HG03460 (cell line): ENCODE measurements at regions not wholly inside any gene's neighbourhood (a gene's known extent, or its start where the extent isn't known, plus 50 kb on each side); places are given as distances from the start of the nearest gene placed in this dataset.
"Not testable (repeated sequence)": the region's sequence is repeated elsewhere in the genome, so short reads cannot be mapped to it uniquely, and the experiment has no call there.

Experiments used
- ATAC-seq: cut with Tn5 transposase; IDR thresholded peaks from one replicate; pipeline ENCODE4 v1.9.1; 2021; ENCODE audit not compliant: unreplicated experiment

DNA sequence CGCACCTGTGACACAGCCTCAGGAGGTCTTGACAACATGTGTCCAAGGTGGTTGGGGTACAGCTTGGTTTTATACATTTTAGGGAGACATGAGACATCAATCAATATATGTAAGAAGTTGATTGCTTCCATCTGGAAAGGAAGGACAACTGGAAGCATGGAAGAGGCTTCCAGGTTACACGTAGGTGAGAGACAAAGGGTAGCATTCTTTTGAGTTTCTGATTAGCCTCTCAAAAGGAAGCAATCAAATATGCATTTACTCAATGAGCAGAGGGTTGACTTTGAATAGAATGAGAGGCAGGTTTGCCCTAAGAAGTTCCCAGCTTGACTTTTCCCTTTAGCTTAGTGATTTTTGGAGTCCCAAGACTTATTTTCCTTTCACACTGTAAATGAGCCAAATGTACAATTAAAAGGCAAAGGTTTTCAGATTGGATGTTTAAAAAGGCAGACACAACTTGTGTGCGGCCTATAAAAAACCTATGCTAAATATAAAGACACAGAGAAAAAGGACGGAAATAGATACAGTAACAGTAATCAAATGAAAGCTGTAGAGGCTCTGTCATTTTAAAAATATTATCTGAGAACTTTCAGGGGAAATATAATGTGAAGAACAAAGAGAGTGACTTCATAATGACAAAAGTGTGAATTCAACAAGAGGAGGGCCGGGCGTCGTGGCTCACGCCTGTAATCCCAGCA lies 65.7 kb upstream of the LANCL2 start:
- no peak for ATAC-seq

GRCh38 chr7:55303220-55303619 lies 61.9 kb upstream of the LANCL2 start:
- no peak for ATAC-seq

DNA sequence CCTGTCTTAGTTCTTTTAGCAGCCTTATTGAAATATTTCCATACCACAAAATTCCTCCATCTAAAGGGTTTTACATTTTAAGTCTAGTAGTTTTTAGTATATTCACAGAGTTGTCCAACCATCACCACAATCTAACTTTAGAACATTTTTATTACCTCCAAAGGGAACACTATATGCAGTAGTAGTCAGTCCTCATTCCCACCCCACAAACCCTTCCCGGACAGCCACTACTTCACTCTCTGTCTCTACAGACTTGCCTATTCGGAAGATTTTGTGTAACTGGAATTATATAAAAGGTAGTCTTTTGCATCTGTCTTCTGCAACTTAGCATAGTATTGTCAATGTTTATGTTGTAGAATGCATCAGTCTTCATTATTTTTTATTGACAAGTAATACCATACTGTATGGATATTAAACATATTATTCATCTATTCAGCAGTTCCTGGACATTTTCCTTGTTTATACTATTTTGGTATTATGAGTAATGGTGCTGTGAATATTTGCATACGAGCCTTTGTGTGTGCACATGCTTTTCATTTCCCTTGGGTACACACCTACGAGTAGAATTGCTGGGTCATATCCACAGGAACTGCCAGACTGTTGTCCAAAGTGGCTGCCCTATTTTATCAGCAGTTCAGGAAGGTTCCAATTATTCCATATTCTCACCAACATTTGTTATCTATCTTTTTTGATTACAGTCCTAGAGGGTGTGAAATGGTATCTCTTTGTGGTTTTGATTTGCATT lies 60.9 kb upstream of the LANCL2 start:
- ATAC-seq, result no peak

- ATAC-seq, result no peak
Observed at GRCh38 chr7:55305135-55305534, 60.0 kb upstream of the LANCL2 start.

DNA sequence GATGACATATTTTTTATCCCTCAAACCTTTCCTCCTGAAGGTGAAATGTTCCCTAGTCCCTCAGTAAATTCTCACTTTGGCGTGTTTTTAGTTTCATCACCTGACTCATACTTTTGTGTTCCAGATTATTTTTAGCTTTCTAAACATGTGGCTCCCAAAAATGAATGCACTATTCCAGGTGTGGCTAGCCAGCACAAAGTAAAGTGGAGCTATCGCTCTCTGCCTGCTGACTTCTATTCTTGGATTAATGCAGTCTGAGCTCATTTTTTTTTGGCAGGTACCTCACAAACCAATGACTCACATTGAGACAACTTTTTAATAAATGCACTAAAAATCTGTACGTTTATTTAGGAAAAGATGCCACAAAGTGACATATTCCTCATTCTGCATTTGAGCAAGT lies 58.8 kb upstream of the LANCL2 start:
- no peak for ATAC-seq

DNA sequence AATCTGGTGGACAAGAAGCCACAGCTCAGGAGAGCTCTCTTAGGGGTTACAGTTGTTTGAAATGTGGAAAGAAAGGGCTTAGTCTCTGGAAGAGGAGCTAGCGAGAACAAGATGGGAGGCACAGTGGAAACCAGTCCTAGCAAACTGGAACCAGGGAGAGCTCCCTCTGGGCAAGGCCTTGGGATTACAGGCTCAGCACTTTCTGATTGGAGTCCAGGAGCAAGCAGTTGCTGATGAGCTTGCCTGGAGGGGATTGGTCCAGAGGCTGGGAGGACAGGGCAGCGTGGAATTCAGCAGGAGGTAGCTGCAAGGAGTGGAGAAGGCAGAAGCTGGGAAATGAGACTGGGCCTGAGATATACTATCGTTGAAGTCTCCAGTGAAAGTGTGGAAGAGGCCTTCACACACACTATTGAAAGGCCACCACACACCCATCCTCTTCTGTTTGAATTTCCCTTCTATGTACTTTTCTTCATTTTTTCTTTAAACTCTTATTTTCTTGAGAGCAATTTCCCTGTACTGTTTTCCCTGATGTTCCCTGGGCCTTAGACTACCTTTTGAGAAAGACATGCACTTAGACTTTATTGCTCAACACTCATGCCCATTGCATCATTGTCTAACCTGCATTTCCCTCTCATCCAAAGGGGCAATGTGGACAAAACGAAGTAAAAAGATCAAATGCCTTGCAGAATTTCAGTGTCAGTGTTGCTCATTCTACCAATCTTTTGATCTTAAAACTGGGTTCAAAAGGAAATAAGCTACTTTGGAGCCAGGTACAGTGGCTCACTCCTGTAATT lies 57.8 kb upstream of the LANCL2 start:
- ATAC-seq, result no peak

GRCh38 chr7:55308186-55308929 lies 56.8 kb upstream of the LANCL2 start:
- peak; percentile 6 for ATAC-seq

DNA sequence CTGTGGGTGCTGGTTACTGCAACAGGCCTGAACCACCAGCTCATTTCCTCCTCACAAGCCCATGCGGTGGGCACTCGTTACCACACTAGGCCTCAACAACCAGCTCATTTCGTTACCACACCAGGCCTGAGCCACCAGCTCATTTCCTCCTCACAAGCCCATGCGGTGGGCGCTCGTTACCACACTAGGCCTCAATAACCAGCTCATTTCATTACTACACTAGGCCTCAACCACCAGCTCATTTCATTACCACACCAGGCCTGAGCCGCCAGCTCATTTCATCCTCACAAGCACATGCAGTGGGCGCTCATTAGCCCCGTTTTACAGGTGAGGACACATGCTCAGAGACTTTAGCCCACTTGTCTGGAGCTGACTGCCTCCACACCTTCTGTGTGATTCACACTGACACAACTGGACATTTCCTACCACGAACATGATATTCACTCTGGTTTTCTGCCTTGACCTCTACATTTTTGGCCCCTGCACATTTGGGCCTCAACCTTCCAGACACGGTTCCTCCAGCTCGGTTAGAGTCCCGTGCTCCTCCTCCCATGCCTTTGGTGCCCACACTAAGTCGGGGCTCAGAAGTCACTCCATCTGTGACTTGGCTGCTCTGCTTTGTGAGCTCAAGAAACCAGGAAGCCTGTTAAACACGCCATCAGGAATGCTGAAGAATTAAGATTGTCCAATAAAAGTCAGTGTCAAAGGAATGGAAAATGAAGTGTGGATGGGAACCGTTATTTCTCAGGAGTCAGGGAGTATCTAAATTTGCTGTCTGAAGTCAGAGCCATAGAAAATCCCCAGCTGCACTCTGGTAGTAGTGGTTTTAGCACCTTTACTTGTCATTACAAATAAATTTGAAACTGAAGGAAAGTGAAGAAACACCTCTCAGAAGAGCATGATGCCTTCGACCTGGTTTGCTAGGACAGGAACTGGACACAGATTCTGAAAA lies 55.8 kb upstream of the LANCL2 start:
- peak; percentile 88 for ATAC-seq

DNA sequence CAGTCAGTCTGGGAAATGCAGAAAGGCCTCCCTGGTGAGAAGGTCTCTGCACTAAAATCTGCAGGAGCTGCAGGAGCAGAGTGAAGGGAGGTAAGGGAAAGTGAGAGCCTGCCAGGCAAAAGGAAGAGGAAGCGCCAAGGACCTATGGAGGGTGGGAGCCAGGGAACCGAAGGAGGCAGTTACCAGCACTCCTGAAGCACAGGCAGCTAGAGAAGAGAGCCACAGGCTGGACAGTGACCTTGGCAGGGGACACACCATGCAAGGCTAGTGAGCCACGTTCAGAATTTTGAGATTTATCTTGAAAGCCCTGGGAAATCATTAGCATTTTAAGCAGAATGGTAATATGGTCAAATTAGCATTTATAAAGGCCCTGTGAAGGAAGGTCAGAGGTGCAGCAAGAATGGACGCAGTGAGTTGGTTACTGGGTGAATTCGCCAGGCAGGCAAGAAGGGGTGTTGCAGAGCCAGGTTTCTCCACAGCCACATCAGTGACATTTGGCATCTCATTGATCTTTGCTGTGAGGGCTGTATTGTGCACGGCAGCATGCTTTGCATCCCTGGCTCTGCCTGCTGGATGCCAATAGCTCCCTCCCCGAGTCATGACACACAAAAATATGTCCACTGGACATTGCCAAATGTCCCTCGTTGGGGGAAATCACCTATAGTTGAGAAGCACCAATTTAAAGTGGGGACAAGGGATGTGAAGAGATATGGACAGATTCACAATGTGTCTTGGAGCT lies 54.7 kb upstream of the LANCL2 start:
- ATAC-seq, result no peak

DNA sequence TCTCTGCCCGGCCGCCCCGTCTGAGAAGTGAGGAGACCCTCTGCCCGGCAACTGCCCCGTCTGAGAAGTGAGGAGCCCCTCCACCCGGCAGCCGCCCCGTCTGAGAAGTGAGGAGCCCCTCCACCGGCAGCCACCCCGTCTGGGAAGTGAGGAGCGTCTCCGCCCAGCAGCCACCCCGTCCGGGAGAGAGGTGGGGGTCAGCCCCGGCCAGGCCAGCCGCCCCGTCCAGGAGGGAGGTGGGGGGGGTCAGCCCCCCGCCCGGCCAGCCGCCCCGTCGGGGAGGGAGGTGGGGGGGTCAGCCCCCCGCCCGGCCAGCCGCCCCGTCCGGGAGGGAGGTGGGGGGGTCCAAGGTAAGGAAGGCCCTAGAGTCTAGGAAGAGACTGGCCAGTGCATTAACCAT lies 53.2 kb upstream of the LANCL2 start:
- ATAC-seq, result not testable (repeated sequence)

DNA sequence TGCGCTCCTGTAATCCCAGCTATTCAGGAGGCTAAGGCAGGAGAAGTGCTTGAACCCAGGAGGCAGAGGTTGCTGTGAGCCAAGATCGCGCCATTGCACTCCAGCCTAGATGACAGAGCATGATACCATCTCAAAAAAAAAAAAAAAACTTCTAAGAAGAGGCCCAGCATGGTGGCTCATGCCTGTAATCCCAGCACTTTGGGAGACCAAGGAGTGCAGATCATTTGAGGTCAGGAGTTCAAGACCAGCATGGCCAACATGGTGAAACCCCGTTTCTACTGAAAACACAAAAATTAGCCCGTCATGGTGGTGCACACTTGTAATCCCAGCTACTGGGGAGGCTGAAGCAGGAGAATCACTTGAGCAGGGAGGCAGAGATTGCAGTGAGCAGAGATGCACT lies 51.5 kb upstream of the LANCL2 start:
- not testable (repeated sequence) for ATAC-seq

DNA sequence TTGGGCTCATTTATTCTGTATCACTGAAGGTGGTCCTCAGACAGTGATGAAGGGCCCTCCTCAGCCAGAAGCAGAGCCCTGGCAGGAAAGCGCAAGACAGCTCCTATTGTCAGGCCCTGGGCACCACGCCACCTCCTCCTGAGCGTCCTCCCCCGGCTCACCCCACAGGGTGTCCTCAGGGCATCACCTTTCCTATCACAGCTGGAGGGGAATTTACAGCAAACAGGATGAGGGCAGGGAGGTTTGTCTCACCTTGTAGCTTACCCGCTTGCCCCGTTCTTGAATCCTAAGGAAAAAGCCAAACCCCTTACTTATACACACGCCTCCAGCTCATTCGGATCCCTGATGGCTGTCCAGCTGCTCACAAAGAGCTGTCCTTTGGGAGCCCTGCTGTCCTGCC lies 50.2 kb upstream of the LANCL2 start:
- no peak for ATAC-seq
